ENCODE measurements at regions not wholly inside any gene's neighbourhood (a gene's known extent, or its start where the extent isn't known, plus 50 kb on each side); places are given as distances from the start of the nearest gene placed in this dataset.
"Not testable (repeated sequence)": the region's sequence is repeated elsewhere in the genome, so short reads cannot be mapped to it uniquely, and the experiment has no call there.

DNA sequence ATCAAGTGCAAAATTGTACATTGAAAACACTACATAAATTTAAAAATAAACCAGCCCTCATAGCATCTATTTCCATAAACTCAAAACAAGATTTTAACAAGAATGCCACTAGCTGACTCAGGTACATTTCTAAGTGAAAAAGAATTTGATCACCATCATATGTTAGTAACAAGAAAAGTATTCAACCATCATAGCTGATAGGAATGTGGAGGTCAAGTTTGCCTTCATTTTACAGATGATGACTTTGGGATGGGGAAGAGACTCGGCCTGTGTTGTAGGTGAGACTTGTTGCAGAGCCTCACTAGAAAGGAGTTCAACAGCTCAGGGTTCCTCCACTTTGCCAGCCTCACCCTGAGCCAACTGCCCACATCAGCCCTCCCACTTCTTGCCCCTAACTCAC, 318.8 kb upstream of the FAM78B start:
- H3K4me3 Mint-ChIP-seq = no peak overlapping the region
- H3K9me3 Mint-ChIP-seq = no peaks in the 10 kb centered on the region
- H3K27me3 Mint-ChIP-seq = no peaks in the 10 kb centered on the region
- peaks cover 28% of the 10 kb centered on the region for H3K4me1 Mint-ChIP-seq
- DNase-seq (no peak), ATAC-seq (no peak)
- no peak overlapping the region for H3K27ac Mint-ChIP-seq

GRCh38 chr1:166488327-166488726, 321.5 kb upstream of the FAM78B start:
- DNase-seq (no peak), ATAC-seq (no peak)
- H3K4me3 Mint-ChIP-seq = peak overlapping the region in 1 of 2 donors; percentile 70
- peaks cover 28% of the 10 kb centered on the region for H3K4me1 Mint-ChIP-seq
- H3K9me3 Mint-ChIP-seq = no peaks in the 10 kb centered on the region
- no peaks in the 10 kb centered on the region for H3K27me3 Mint-ChIP-seq
- H3K27ac Mint-ChIP-seq = no peak overlapping the region

DNA sequence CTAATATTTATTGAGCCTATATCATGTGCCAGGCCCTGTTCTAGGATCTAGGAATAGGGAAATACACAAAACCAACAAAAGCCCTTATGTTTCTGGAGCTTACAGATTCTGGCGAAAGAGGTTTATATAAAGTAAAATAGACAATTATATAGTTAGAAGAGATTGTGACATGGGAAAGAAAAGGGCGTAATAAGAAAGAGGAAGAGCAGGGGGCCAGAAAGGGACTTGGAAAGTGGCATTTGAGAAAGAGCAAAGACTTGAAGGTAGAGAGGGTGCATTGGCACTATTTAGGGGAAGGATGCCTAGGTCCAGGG, 322.5 kb upstream of the FAM78B start:
- Mint-ChIP-seq H3K4me1 (peaks cover 28% of the 10 kb centered on the region), H3K4me3 (no peak overlapping the region), H3K27ac (no peak overlapping the region), H3K27me3 (no peaks in the 10 kb centered on the region), H3K9me3 (no peaks in the 10 kb centered on the region)
- DNase-seq = no peak
- no peak for ATAC-seq

DNA sequence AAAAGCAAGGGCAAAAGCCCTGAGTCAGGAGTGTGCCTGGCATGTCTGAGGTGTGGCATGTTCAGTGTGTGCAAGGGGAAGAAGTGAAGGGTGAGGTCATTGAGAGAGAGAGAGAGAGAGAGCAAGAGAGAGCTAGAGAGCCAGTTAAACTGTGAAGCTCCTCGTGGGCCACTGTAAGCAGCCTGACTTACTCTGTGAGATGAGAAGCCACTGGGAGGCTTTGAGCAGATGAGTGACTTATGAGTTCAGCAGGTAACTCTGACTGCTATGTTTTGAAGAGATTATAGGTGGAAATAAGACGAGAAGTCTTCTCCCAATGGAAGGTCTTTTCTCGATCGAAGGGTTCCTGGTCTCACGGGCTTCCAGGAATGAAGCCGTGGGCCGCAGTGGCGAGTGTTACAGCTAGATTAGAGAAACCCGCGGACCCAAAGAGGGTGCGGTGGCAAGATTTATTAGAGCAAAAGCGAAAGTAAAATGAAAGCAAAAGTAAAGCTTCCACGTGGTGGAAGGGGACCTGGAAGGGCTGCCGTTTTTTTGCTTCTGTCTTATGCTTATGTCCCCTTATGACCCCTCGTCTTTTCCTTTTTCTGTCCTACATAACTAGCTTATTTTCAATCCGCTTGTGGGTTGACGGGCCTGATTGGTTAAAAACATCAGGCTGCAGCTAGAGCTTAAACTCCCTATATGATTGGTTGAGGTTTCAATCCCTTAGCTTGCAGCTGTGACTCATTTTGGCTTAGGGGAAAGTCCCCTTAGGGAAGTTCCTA, 323.1 kb upstream of the FAM78B start:
- H3K4me3 Mint-ChIP-seq = no peak overlapping the region
- H3K4me1 Mint-ChIP-seq = peaks cover 28% of the 10 kb centered on the region
- H3K9me3 Mint-ChIP-seq = no peaks in the 10 kb centered on the region
- ATAC-seq (peak; percentile 87), DNase-seq (peak; percentile 57 to 73)
- no peaks in the 10 kb centered on the region for H3K27me3 Mint-ChIP-seq
- H3K27ac Mint-ChIP-seq = no peak overlapping the region

DNA sequence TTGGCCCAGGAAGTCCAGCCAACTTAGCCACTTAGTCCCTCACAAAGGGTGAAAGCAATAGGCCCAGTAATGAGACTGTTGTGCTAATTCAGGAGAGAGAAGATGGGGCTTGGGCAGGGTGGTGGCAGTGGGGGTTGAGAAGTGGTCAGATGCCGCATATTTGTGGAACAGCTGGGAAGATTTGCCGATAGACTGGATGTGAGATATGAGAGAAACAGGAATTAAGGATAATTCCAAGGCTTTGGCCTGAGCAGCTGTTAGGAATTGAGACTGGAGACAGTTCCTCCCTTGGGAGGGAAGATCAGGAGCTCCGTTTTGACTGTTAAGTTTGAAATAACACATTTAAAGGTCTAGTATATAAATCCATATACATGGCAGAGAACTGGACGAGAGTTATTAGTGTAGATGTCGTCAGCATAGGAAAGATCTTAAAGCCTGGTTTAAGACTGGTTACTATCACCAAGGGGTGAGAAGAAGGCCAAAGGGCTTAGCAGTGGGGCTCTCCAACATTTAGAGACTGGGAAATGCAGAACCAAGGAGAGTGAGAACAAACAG, 323.7 kb upstream of the FAM78B start:
- Mint-ChIP-seq H3K4me1 (peaks cover 28% of the 10 kb centered on the region), H3K27ac (no peak overlapping the region), H3K9me3 (no peaks in the 10 kb centered on the region), H3K27me3 (no peaks in the 10 kb centered on the region), H3K4me3 (no peak overlapping the region)
- DNase-seq (no peak), ATAC-seq (no peak)

DNA sequence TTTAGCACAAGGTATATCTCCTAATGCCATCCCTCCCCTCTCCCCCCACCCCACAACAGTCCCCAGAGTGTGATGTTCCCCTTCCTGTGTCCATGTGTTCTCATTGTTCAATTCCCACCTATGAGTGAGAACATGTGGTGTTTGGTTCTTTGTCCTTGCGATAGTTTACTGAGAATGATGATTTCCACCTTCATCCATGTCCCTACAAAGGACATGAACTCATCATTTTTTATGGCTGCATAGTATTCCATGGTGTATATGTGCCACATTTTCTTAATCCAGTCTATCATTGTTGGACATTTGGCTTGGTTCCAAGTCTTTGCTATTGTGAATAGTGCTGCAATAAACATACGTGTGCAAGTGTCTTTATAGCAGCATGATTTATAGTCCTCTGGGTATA, 327.0 kb upstream of the FAM78B start:
- not testable (repeated sequence) for H3K27ac Mint-ChIP-seq, H3K4me3 Mint-ChIP-seq, H3K27me3 Mint-ChIP-seq, DNase-seq, ATAC-seq, H3K9me3 Mint-ChIP-seq, H3K4me1 Mint-ChIP-seq

- Mint-ChIP-seq H3K27me3 (no peaks in the 10 kb centered on the region), H3K27ac (no peak overlapping the region), H3K4me3 (no peak overlapping the region), H3K4me1 (no peaks in the 10 kb centered on the region), H3K9me3 (no peaks in the 10 kb centered on the region)
- DNase-seq (no peak), ATAC-seq (no peak)
Observed at GRCh38 chr1:166507347-166507746, 331.9 kb upstream of the POGK start.

DNA sequence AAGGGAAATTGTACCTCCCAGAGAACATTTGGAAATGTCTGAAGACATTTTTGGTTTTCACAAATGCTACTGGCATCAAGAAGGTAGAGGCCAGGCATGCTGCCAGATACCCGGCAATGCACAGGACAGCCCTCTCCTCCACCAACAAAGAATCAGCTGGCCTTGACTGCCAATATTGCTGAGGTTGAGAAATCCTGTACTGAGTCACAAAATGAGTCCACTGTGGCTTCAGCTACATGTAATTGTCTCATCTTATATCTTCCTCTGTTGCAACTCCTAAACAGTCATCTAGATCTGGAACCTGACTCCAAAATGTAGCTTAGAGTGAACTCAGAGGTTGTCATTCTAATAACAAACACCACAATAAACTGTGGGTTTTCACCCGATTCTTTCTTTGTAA, 327.5 kb upstream of the POGK start:
- H3K4me3 Mint-ChIP-seq = no peak overlapping the region
- H3K4me1 Mint-ChIP-seq = no peaks in the 10 kb centered on the region
- peaks cover 5 to 7% of the 10 kb centered on the region in 2 donors for H3K9me3 Mint-ChIP-seq
- H3K27me3 Mint-ChIP-seq = peaks cover 7% of the 10 kb centered on the region
- ATAC-seq (no peak), DNase-seq (no peak)
- no peak overlapping the region for H3K27ac Mint-ChIP-seq

GRCh38 chr1:166514067-166514466, 325.2 kb upstream of the POGK start:
- Mint-ChIP-seq H3K9me3 (peaks cover 5 to 7% of the 10 kb centered on the region in 2 donors), H3K4me1 (no peaks in the 10 kb centered on the region), H3K4me3 (no peak overlapping the region), H3K27ac (no peak overlapping the region), H3K27me3 (peaks cover 7% of the 10 kb centered on the region)
- DNase-seq (no peak), ATAC-seq (no peak)

GRCh38 chr1:166527752-166528151, 311.5 kb upstream of the POGK start:
- ATAC-seq (no peak), DNase-seq (no peak)
- no peak overlapping the region for H3K4me3 Mint-ChIP-seq
- H3K27me3 Mint-ChIP-seq = peaks cover 8% of the 10 kb centered on the region
- no peak overlapping the region for H3K27ac Mint-ChIP-seq
- H3K9me3 Mint-ChIP-seq = no peaks in the 10 kb centered on the region
- H3K4me1 Mint-ChIP-seq = no peaks in the 10 kb centered on the region

DNA sequence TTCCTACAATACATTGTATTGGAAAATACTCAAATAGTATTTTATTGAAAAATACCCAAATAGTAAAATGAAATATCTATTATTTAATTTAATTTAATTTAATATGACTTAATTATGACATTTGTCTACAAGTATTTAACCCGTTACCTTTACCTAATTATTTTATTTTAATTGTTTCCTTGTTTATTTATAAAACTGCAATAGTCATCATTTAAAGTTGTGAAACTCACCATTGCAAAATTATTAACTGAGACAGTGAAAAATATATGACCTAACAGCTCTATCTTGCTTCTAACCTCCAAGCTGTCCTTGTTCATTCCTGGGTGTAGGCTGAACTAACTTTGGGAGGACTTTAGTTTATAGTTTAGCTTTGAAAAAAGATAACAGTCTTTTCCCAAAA, 300.6 kb upstream of the POGK start:
- Mint-ChIP-seq H3K27ac (no peak overlapping the region), H3K9me3 (peaks cover 0 to 9% of the 10 kb centered on the region in 2 donors)
- no peak for ATAC-seq

GRCh38 chr1:166544036-166544435, 295.2 kb upstream of the POGK start:
- H3K4me1 Mint-ChIP-seq = no peaks in the 10 kb centered on the region
- H3K27me3 Mint-ChIP-seq = no peaks in the 10 kb centered on the region
- H3K9me3 Mint-ChIP-seq = peaks cover 0 to 8% of the 10 kb centered on the region in 2 donors
- DNase-seq (no peak), ATAC-seq (no peak)
- no peak overlapping the region for H3K27ac Mint-ChIP-seq
- no peak overlapping the region for H3K4me3 Mint-ChIP-seq

More for the DNA sequence above, 300.6 kb upstream of the POGK start:
- Mint-ChIP-seq H3K27me3 (no peaks in the 10 kb centered on the region), H3K4me1 (no peaks in the 10 kb centered on the region), H3K4me3 (no peak overlapping the region)
- no peak for DNase-seq

DNA sequence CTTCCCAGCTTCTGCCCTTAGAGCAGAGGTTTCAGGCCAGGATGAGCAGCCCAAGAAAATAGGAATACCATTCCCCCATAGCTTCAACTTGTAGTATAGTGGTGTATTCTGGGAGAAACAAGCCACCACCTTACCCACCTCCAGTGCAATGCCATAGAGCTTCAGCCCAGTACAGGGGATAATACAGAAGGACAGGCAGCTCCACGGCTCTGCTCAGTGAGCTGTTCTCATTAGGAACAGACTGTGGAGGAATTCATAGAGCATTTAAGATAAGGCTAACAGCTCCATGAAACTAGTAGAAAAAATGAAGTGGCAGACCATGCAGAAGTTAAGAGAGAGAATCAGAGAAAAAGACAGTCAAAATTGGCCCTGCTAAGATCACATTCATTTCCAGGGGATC, 294.7 kb upstream of the POGK start:
- DNase-seq (no peak), ATAC-seq (no peak)
- Mint-ChIP-seq H3K4me3 (no peak overlapping the region), H3K27ac (peak overlapping the region in 1 of 2 donors; percentile 4), H3K9me3 (peaks cover 5 to 13% of the 10 kb centered on the region in 2 donors), H3K27me3 (no peaks in the 10 kb centered on the region), H3K4me1 (no peaks in the 10 kb centered on the region)

- Mint-ChIP-seq H3K4me3 (no peak overlapping the region), H3K4me1 (no peaks in the 10 kb centered on the region), H3K27ac (no peak overlapping the region), H3K9me3 (peaks cover 6 to 24% of the 10 kb centered on the region in 2 donors), H3K27me3 (no peaks in the 10 kb centered on the region)
- DNase-seq (no peak), ATAC-seq (no peak)
Observed at GRCh38 chr1:166552706-166553105, 286.6 kb upstream of the POGK start.

- H3K27ac Mint-ChIP-seq = no peak overlapping the region
- H3K4me1 Mint-ChIP-seq = no peaks in the 10 kb centered on the region
- no peaks in the 10 kb centered on the region for H3K27me3 Mint-ChIP-seq
- no peaks in the 10 kb centered on the region for H3K9me3 Mint-ChIP-seq
- no peak overlapping the region for H3K4me3 Mint-ChIP-seq
- ATAC-seq (no peak), DNase-seq (no peak)
Observed at GRCh38 chr1:166570954-166571353, 268.3 kb upstream of the POGK start.

DNA sequence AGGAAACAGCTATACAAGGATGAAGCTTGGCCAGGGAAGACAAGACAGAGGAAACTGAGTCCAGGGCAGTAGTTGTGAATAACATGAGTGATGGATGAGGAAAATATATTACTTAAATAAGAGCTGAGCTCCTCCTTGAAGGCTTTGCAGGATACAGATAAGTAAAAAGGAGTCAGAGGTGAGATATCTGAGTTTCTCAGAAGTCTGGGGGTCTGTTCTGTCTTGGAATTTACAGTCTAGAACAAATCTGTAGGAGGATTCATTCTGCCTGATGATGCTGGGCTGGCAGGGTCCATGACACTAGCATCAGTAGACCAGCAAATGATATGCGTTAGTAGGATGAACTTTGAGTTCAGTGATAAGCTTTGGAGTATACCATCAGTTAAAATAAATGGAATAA, 266.1 kb upstream of the POGK start:
- ATAC-seq (no peak), DNase-seq (no peak)
- Mint-ChIP-seq H3K27ac (no peak overlapping the region), H3K27me3 (no peaks in the 10 kb centered on the region), H3K4me1 (no peaks in the 10 kb centered on the region), H3K4me3 (no peak overlapping the region), H3K9me3 (no peaks in the 10 kb centered on the region)

Data from stimulated activated naive CD8-positive, alpha-beta T cell treated with anti-CD3 and anti-CD28 coated beads, Interleukin-15, amount 100 ng/mL, for 72 hours (primary cell).